HG02981 (cell line): ENCODE measurements at regions not wholly inside any gene's neighbourhood (a gene's known extent, or its start where the extent isn't known, plus 50 kb on each side); places are given as distances from the start of the nearest gene placed in this dataset.

Experiments used
- ATAC-seq: cut with Tn5 transposase; IDR thresholded peaks from one replicate; pipeline ENCODE4 v1.9.1; 2021; ENCODE audit warnings: mild to moderate bottlenecking, moderate library complexity; ENCODE audit not compliant: unreplicated experiment

DNA sequence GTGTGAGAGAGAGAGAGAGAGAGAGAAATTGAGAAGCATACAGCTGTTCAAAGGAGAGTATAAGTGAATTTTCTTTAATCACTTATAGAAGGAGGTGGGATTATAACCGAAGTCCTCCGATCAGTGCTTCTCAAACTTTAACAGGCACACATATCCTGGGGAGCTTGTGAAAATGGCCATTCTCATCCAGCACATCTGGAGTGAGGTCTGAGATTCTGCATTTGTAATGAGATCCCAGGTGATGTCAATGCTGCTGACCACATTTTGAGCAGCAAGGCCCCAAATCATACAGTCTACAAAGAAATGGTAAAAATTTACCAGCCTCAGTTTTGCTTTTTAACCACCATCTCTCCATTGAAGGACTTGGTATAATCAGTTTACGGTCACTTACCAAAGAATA, 219.0 kb downstream of the PTEN start:
- ATAC-seq, result peak; percentile 27

DNA sequence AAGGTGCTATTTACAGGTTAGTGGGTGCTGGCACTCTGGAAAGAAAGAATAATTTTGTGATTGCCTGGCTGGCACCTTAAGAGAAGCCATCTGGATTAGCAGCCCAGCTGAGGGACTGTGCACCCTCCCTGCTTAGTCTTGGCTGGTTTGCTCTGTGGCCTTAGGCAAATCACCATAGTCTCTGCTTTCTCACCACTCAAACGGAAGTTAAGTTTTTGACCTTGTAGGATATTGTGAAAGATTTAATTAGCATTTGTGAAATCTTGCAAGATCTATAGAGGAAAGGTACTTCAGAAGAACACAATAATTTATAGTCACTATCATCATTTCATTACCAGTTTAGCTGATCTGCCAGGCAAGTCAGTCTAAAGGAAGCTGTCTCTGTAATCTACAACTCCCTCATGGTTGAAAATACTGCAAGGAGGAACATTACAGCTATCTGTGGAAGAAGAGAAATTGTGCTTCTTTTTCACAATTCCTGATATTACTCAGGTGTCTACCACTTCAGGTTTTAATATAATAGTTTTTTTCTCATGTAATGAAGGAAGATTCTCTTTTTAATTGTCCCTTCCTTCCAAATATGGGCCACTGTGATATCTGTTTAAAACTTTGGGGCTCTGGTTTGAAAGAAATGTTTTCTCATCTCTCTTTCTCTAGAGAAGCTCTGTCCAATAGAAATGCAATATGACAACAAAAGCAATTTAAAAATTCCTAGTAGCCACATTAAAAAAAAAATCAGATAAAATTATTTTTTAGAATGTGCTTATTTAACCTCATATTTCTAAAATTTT, 219.6 kb downstream of the PTEN start:
- peak; percentile 72 for ATAC-seq

DNA sequence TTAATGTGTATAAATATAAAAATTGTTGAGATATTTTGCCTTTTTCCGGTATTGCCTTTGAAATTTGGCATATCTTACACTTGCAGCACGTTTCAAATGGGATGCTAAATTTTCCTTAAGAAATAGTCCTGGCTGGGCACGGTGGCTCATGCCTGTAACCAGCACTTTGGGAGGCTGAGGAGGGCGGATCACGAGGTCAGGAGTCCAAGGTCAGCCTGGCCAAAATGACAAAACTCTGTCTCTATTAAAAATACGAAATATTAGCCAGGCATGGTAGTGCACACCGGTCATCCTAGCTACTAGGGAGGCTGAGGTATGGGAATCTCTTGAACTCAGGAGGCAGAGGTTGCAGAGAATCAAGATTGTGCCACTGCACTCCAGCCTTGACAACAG, 220.2 kb downstream of the PTEN start:
- no peak for ATAC-seq

GRCh38 chr10:88086187-88086960, 222.9 kb downstream of the PTEN start:
- ATAC-seq, result no peak

- no peak for ATAC-seq
Measured at GRCh38 chr10:88088441-88089340, 225.3 kb downstream of the PTEN start.

DNA sequence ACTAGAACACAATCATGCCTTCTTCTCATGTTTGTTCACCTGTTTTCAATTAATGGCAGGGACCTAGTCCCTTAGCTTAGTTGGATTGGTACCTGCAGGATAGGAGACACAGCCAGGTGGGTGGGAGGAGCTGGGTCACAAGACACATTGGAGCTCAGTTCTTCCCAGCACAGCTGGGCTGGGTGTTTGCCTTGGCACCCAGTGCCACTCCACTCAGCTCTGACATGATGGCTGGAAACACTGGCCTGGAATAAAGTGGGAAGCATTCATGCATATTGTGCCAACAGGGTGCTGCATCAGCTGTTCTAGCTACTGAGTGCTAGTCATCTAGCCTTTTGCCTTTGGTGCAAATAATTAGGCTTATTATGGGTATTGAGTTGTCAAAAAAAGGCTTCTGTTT, 226.1 kb downstream of the PTEN start:
- no peak for ATAC-seq

- no peak for ATAC-seq
Measured at GRCh38 chr10:88090568-88091214, 227.3 kb downstream of the PTEN start.

GRCh38 chr10:88091490-88092061, 228.2 kb downstream of the PTEN start:
- ATAC-seq, result peak; percentile 86

DNA sequence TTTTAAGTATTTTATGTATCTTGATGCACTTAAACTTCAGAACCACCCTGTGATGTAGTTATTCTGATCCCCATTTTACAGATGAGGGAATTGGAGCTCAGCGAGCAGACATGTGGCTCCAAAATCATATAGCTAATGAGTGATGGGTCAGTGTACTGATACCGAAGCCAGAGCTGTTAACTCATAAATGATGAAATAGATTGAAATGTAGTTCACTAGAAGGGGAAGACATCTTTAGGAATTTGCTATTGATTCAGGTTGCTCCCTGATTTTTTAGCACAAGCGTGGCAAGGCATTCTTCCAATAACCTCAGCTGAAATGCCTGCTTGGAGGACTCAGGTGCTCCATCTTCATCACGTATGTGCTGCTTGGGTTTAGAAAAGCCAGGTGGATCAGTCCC, 228.8 kb downstream of the PTEN start:
- ATAC-seq, result no peak

GRCh38 chr10:88092973-88093372, 229.5 kb downstream of the PTEN start:
- no peak for ATAC-seq

DNA sequence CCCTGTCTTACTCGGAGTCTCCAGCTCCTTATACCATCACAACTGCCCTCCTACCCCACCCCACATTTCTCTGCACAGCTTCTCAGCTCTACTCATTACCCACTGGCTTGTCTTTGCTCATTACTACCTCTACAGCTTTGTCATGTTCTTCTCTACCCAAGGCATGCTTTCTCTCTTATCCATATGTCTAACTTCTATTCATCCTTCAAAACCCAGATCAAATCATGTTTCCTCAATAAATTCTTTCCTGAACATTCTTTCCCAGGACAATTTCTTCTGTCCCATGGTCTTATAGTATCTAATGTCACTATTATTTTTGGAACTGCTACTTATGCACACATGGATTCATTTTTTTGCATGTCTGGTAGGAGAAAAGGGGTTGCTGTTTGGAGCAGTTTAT, 231.4 kb downstream of the PTEN start:
- no peak for ATAC-seq

DNA sequence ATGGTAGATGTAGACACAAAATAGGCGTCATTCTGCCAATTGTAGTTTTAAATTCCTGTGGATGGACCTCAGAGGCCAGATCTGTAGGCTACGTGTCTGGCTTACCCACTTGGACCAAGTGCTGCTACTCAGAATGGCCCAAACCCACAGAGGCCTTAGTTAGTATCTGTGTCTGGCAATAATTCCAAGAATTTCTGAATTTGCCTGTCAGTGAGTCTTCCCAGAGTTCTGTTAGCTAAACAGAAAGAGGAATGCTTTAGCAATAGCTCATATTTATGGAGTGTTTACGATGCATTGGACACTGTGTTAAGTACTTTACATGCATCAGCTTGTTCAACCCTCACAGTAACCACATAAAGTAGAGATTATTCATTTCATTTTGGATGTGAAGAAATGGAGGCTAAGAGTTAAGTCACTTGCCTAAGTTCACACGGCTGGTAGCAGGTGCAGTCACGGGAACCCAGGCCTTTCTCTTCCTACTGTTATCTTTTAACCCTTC, 231.8 kb downstream of the PTEN start:
- ATAC-seq, result no peak

DNA sequence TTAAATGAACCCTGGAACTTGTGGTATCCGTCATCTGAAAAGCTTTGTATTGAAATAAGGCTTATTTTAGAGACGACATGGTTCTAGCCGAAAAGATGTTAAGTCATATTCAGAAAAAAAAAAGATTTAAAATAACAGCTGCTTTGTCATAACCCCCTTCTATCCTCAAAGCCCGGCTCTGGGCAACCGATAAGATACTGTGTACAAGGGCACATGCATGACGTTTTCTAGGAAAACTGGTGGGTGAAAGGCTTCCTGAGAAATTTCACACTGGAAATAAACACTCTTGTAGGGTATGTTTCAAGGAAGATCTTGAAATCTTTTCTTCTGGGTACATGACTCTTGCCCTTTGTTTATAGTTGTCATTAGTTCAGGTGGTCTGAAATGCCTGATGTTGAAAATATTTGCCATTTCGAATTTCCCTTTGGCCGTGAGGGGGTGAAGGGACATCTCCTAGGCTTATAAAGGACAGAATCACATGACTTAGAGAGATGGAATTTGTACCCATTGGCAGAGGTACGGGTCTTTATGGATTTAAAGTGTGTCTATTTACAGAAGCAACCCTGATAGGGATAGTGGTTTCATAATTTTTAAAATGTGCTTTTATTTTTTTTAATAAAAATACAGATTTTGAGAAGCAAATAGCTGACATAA, 232.5 kb downstream of the PTEN start:
- ATAC-seq, result no peak

- ATAC-seq, result no peak
Measured at GRCh38 chr10:88097092-88097516, 233.7 kb downstream of the PTEN start.

DNA sequence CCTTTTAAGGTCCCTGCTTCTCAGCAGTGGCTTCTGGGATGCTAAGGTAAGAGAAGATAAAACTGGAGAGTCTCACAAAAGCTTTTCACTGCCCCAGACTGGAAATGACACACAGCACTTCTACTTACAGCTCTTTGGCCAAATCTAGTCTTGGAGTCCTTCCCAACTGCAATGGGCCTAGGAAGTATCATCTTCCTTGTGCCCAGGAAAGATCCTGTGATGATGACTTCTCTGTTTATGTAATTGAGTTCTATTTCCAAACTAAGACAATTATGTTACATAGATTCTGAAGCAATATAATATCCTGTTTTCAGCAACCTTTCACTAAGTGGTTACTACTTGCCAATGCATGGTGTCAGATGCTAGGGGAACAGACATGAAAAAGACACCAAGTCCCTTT, 234.1 kb downstream of the PTEN start:
- ATAC-seq, result no peak

DNA sequence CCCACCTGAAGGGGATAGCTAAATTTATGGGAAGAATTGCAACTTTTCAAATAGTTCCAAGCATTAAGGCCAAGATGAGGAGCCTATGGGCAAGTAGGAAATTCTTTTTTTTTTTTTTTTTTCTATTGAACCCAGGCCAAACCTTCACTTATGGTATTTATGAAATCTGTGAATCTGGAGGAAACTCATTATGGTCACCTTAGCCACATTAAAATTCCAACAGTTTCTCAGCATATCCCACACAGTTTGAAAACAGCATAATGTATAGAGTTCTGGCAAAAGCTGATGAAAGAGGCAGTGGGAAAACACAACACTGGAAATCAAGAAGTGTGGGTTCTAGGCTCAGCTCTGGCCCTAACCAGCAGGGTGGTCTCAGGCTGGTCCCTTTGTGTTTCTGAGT, 236.9 kb downstream of the PTEN start:
- ATAC-seq, result no peak

GRCh38 chr10:88101666-88102065, 238.2 kb downstream of the PTEN start:
- ATAC-seq, result no peak

GRCh38 chr10:88103576-88103975, 240.2 kb downstream of the PTEN start:
- no peak for ATAC-seq

GRCh38 chr10:88104223-88104622, 240.8 kb downstream of the PTEN start:
- no peak for ATAC-seq

DNA sequence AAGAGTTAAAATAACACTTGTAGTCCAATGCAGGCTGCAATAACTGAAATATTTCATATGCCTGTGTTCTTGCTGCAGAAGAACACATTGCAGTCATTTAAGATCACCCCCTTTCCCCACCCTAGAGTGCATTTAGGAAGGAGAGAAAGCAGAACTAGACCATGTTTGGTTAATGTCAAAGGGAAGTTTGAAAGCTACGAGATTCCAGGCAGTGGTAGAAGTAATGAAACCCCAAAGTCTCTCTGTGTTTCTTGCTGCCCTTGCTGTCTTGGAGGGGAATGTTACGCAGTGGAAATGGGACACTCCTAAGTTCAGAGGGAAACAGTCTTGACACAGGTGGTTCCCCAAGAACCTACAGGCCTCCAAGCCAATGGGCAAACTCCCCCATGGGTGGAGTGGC, 242.9 kb downstream of the PTEN start:
- ATAC-seq, result no peak
